ENCODE measurements at regions not wholly inside any gene's neighbourhood (a gene's known extent, or its start where the extent isn't known, plus 50 kb on each side); places are given as distances from the start of the nearest gene placed in this dataset.

DNA sequence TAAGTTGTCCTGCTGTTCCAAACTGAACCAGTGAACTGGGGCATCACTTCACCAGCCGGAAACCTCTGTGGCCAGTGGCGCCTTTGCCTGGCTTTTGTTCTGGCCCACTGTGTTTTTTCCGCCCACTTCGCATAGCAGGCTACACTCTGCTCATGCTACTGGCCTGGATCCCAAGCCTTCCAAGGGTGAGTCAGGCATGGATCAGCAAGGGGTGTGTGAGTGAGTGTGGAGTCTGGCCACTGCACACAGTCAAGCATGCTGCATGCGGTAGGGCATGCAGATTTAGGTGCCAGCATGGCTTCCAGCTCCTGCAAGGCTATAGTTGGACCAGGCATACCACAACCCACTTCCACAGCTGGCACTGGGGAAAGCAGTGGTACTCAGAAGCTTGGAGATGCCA is 1967.9 kb downstream of the C4orf33 start:
- TF ChIP-seq, protein P1, sequence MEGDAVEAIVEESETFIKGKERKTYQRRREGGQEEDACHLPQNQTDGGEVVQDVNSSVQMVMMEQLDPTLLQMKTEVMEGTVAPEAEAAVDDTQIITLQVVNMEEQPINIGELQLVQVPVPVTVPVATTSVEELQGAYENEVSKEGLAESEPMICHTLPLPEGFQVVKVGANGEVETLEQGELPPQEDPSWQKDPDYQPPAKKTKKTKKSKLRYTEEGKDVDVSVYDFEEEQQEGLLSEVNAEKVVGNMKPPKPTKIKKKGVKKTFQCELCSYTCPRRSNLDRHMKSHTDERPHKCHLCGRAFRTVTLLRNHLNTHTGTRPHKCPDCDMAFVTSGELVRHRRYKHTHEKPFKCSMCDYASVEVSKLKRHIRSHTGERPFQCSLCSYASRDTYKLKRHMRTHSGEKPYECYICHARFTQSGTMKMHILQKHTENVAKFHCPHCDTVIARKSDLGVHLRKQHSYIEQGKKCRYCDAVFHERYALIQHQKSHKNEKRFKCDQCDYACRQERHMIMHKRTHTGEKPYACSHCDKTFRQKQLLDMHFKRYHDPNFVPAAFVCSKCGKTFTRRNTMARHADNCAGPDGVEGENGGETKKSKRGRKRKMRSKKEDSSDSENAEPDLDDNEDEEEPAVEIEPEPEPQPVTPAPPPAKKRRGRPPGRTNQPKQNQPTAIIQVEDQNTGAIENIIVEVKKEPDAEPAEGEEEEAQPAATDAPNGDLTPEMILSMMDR (IDR thresholded peaks at IDR 0.05; ENCODE audit: low read depth, low read length, missing input control) = no peak
- TF ChIP-seq RAD21 (IDR thresholded peaks at IDR 0.05) (no peak), SP1 (IDR thresholded peaks at IDR 0.05) (no peak), YY1 (IDR thresholded peaks at IDR 0.05) (no peak), GABPA (IDR thresholded peaks at IDR 0.05 in 1 of 2, conservative IDR thresholded peaks at IDR 0.05 in 1 of 2) (no peak)
